Endothelial cell (in vitro differentiated cells): ENCODE measurements at regions not wholly inside any gene's neighbourhood (a gene's known extent, or its start where the extent isn't known, plus 50 kb on each side); places are given as distances from the start of the nearest gene placed in this dataset.

Experiments used
- DNase-seq: peaks from one replicate; pipeline ENCODE4 v3.0.0; 2021; ENCODE audit warnings: low spot score
- H3K27ac Mint-ChIP-seq: one replicate; pipeline ENCODE4 v1.8.0; 2021; ENCODE audit warnings: mixed read lengths, inconsistent platforms; ENCODE audit not compliant: unreplicated experiment
- H3K27me3 Mint-ChIP-seq: one replicate; pipeline ENCODE4 v1.8.0; 2021; ENCODE audit warnings: mild to moderate bottlenecking, moderate library complexity, mixed read lengths, inconsistent platforms; ENCODE audit not compliant: unreplicated experiment
- H3K36me3 Mint-ChIP-seq: one replicate; pipeline ENCODE4 v1.8.0; 2021; ENCODE audit warnings: mild to moderate bottlenecking, low read depth, mixed read lengths, inconsistent platforms; ENCODE audit not compliant: unreplicated experiment
- H3K4me1 Mint-ChIP-seq: one replicate; pipeline ENCODE4 v1.8.0; 2021; ENCODE audit warnings: mild to moderate bottlenecking, mixed read lengths, inconsistent platforms; ENCODE audit not compliant: unreplicated experiment
- H3K4me3 Mint-ChIP-seq: one replicate; pipeline ENCODE4 v1.8.0; 2021; ENCODE audit warnings: mild to moderate bottlenecking, mixed read lengths, inconsistent platforms; ENCODE audit not compliant: unreplicated experiment
- H3K9me3 Mint-ChIP-seq: one replicate; pipeline ENCODE4 v1.8.0; 2021; ENCODE audit warnings: mixed read lengths, inconsistent platforms; ENCODE audit not compliant: unreplicated experiment
- CTCF ChIP-seq: fragments of 200-600 bp; sonication (generic); IDR thresholded peaks from one replicate; pipeline ENCODE4 v1.5.0; 2021; ENCODE audit warnings: antibody characterized with exemption; ENCODE audit not compliant: unreplicated experiment

- DNase-seq: no peak
- TF ChIP-seq CTCF: no peak
- Mint-ChIP-seq H3K27me3 (no peaks in the 10 kb centered on the region), H3K9me3 (no peaks in the 10 kb centered on the region), H3K27ac (no peak overlapping the region), H3K4me3 (no peak overlapping the region), H3K4me1 (no peaks in the 10 kb centered on the region), H3K36me3 (no peaks in the 10 kb centered on the region)
Observed at GRCh38 chr4:43778187-43778915, 670.3 kb downstream of the KCTD8 start.

- Mint-ChIP-seq H3K36me3 (no peaks in the 10 kb centered on the region), H3K4me1 (no peaks in the 10 kb centered on the region), H3K27ac (no peak overlapping the region), H3K4me3 (no peak overlapping the region), H3K27me3 (no peaks in the 10 kb centered on the region), H3K9me3 (no peaks in the 10 kb centered on the region)
- TF ChIP-seq CTCF: no peak
- DNase-seq: no peak
Observed at GRCh38 chr4:43781125-43781524, 667.5 kb downstream of the KCTD8 start.

- no peak overlapping the region for H3K27ac Mint-ChIP-seq
- H3K4me1 Mint-ChIP-seq: no peaks in the 10 kb centered on the region
- no peak for TF ChIP-seq CTCF
- H3K36me3 Mint-ChIP-seq: no peaks in the 10 kb centered on the region
- H3K9me3 Mint-ChIP-seq: no peaks in the 10 kb centered on the region
- H3K4me3 Mint-ChIP-seq: no peak overlapping the region
- no peaks in the 10 kb centered on the region for H3K27me3 Mint-ChIP-seq
- DNase-seq: no peak
Observed at GRCh38 chr4:43782391-43782790, 666.2 kb downstream of the KCTD8 start.

GRCh38 chr4:43816116-43816515 lies 632.5 kb downstream of the KCTD8 start:
- no peak overlapping the region for H3K27ac Mint-ChIP-seq
- H3K27me3 Mint-ChIP-seq: peaks cover 2% of the 10 kb centered on the region
- H3K36me3 Mint-ChIP-seq: no peaks in the 10 kb centered on the region
- no peak overlapping the region for H3K4me3 Mint-ChIP-seq
- TF ChIP-seq CTCF: no peak
- no peak for DNase-seq
- H3K9me3 Mint-ChIP-seq: no peaks in the 10 kb centered on the region
- H3K4me1 Mint-ChIP-seq: no peaks in the 10 kb centered on the region

- H3K36me3 Mint-ChIP-seq: peaks cover 9% of the 10 kb centered on the region
- H3K9me3 Mint-ChIP-seq: peaks cover 14% of the 10 kb centered on the region
- H3K27ac Mint-ChIP-seq: no peak overlapping the region
- H3K4me1 Mint-ChIP-seq: no peaks in the 10 kb centered on the region
- peaks cover 2% of the 10 kb centered on the region for H3K27me3 Mint-ChIP-seq
- TF ChIP-seq CTCF: no peak
- H3K4me3 Mint-ChIP-seq: no peak overlapping the region
- DNase-seq: no peak
Observed at GRCh38 chr4:43822621-43823020, 626.0 kb downstream of the KCTD8 start.
